Left renal pelvis (tissue), 4 donors: ENCODE measurements at regions not wholly inside any gene's neighbourhood (a gene's known extent, or its start where the extent isn't known, plus 50 kb on each side); places are given as distances from the start of the nearest gene placed in this dataset.
"Not testable (repeated sequence)": the region's sequence is repeated elsewhere in the genome, so short reads cannot be mapped to it uniquely, and the experiment has no call there.

Experiments
- DNase-seq, 4 donors: peaks; one replicate each; pipeline ENCODE4 v3.0.0-alpha.2; 2013; ENCODE audit warnings: low read depth in 4 of 4, low spot score in 3 of 4

DNA sequence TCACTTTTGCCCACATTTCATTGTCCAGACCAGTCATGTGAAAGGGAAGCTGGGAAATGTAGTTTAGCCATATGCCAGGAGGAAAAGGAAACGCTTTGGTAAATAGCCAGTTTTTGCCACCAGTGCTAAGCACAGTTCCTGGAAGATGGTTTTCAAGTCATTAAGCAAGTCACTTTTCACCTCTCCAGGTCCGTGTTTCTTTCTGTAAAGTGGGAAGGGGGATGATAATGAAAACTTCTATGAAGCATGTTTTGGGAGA is 96.6 kb upstream of the TPTE start:
- DNase-seq = not testable (repeated sequence)

DNA sequence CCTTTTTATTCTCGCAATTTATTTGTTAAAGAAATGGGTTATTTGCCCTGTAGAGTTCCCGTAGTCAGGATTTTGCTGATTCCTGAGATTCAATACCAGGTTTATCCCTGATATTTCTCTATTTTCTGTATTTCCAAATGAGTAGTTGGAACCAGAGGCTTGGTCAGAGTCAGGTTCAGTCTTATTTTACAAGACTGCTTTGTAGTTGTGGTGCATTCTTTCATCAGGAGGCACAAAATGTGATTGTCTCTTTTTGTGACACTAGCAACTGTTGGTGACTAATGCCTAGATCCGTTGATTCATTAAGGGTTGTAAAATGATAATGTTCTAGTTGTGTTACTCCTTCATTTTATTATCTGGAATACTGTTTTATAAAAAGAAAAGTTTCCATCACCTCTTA is 95.5 kb upstream of the TPTE start:
- no peak for DNase-seq

DNA sequence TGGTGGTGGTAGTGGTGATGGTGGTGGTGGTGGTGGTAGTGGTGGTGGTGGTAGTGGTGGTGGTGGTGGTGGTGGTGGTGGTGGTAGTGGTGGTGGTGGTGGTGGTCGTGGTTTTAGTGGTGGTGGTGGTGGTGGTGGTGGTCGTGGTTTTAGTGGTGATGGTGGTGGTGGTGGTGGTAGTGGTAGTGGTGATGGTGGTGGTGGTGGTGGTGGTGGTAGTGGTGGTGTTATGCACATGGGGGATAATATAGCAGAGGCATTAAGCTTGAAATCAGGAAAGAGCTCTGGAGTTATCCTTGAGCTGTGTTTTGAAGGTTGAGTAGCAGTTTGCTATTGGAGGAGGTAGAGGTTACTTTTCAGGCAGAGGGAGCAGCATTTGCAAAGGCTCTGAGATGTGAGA is 94.6 kb upstream of the TPTE start:
- DNase-seq = not testable (repeated sequence)

DNA sequence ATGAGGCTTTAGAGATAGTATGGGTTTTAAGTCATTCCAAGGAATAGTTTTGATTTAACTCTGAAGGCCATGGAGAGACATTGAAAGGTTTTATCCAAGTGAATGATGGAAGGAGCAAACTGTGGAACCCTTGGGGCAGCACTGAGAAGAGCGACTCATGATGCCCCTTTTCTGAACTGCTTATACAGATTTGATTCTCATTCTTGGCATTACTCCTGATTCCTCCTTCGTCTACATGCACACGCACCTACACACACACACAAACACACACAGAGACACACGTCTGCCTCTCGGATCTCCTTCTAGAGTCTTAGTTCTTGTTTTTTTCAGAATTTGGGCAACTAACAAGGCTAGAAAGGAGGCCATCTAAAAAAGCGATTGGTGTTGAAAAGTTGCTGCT is 94.1 kb upstream of the TPTE start:
- not testable (repeated sequence) for DNase-seq

DNA sequence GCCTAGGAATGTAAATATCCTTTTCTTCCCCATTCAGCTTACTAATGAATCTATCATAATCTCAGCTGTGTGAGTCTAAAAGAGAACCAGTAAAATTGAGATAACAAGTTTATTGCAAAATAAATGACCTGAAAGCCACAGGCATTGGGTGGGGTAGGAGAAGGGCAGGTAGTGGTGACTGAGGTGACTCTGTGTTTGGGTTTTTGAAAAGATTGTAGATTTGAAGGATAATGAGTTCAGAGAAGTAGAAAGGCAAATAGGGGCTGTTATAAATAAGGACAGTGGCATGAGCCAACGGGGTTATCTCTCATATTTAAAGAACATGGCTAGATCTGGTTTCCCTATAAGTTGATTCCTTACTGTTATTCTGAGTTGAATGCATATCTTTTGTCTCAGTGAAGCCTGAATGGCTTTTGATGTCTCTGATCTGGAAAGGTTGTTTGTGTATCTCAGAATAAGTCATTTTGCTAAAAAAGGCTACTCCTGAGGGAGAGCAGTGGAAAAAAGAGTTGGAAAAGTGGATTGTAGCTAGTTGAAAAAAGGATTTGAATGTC is 92.3 kb upstream of the TPTE start:
- not testable (repeated sequence) for DNase-seq

DNA sequence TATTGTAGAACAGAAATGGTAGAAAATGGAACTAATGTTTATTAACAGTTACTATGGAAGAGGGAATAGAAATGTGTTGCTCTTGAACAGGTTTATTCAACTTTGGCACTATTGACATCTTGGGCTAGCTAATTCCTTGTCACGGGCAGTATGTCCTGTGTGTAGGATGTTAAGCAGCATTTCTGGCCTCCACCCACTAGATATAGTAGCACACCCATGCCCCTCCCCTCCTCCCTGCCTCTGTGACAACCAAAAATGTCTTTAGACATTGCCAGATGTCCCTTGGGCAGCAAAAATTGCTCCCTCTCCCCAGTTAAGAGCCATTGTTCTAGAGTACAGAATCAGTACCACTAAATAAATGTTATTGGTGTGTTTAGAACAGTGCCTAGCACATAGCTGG is 91.4 kb upstream of the TPTE start:
- DNase-seq = no peak

DNA sequence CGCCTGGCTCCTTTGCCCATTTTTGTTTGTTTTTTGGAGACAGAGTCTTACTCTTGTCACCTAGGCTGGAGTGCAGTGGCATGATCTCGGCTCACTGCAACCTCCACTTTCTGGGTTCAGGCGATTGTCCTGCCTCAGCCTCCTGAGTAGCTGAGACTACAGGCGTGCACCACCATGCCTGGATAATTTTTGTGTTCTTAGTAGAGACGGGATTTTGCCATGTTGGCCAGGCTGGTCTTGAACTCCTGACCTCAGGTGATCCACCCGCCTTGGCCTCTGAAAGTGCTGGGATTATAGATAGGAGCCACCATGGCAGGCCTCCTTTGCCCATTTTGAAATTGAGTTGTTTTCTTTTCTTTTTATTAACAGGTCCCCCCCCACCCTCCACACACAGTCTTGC is 89.4 kb upstream of the TPTE start:
- not testable (repeated sequence) for DNase-seq

DNA sequence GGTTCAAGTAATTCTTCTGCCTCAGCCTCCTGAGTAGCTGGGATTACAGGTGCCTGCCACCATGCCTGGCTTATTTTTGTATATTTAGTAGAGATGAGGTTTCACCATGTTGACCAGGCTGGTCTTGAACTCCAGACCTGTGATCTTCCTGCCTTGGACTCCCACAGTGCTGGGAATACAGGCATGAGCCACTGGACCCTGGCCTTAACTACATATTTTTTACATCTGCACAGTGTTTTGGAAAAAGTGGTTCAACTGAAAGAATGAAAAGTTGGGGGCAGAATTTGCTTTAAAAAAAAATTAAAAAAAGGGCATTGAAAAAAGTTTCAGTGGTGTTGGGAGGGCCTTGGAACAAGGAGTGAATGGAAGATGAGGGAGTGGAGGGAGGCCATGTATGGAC is 88.9 kb upstream of the TPTE start:
- not testable (repeated sequence) for DNase-seq

DNA sequence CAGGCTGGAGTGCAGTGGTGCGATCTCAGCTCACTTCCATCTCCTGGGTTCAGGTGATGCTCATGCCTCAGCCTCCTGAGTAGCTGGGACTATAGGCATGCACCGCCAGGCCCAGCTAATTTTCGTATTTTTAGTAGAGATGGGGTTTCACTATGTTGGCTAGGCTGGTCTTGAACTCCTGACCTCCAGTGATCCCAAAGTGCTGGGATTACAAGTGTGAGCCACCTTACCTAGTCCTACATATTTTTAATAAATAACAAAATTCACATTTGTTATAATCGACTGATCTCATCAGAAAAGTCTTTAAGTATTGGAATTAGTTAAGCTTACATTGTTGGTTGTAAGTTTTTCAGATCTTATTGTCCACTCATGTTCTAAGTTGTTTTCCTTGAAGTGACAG is 83.4 kb upstream of the TPTE start:
- DNase-seq = not testable (repeated sequence)

DNA sequence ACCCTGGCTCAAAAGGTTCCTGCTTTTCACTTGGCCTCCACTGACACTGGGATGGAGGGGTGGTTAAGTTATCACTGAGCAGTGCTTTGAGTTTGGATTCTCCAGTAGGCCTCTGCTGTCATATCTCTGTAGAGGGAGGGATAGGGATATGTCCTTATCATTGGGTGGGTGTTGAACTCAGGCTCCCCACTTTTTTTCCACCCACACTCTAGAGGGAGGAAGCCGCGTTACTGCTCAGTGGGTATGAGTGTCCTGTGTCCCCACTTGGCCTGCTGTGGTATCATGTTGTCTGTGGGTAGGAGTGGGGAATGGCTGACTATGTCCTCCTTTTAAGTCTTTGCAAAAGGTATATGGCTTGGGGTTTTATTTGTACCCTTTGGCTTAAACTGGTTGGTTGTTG is 80.7 kb upstream of the TPTE start:
- DNase-seq = not testable (repeated sequence)

DNA sequence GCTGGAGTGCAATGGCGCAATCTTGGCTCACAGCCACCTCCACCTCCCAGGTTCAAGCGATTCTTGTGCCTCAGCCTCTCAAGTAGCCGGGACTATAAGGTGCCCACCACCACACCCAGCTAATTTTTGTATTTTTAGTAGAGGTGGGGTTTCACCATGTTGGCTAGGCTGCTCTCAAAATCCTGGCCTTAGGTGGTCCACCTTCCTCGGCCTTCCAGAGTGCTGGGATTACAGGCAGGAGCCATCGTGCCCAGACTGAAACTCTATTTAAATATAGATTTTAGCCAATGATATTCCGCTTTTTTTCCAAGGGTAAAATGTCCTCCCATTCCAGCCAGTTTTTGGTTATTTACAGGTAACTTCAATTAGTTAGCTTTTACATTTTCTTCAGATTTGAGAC is 79.4 kb upstream of the TPTE start:
- not testable (repeated sequence) for DNase-seq

DNA sequence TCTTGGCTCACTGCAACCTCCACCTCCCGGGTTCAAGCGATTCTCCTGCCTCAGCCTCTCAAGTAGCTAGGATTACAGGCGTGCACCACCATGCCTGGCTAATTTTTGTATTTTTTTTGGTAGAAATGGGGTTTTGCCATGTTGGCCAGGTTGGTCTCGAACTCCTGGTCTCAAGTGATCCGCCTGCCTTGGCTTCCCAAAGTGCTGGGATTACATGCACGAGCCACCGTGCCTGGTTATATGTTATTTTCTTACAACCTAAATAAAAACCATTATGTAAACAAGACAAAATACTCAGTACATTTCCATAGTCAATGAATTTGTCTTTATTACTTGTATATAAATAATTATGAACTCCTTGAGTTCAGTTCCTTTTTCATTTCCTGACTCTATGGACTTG is 75.7 kb upstream of the TPTE start:
- not testable (repeated sequence) for DNase-seq

DNA sequence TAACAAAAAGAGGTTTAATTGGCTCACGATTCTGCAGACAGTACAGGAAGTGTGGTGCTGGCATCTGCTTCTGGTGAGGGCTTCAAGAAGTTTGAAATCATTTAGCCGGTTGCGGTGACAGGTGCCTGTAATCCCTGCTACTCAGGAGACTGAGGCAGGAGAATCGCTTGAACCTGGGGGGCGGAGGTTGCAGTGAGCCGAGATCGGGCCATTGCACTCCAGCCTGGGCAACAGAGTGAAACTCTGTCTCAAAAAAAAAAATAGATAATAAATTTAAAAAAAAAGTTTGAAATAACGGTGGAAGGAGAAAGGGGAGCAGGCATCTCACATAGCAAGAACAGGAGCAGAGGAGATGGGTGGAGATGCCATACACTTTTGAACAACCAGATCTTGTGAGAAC is 71.9 kb upstream of the TPTE start:
- DNase-seq = not testable (repeated sequence)

DNA sequence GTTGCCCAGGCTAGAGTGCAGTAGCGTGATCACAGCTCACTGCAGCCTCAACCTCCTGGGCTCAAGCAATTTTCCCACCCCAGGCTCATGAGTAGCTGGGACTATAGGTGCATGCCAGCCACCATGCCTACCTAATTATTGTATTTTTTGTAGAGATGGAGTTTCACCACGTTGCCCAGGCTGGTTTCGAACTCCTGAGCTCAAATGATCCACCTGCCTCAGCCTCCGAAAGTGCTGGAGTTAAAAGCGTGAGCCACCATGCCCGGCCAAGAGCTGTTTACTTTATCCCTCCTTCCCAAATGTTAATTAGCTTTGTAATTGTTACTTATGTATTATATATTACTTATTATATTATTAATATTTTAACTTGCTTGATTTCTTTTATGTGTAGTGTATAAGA is 70.1 kb upstream of the TPTE start:
- DNase-seq = not testable (repeated sequence)

DNA sequence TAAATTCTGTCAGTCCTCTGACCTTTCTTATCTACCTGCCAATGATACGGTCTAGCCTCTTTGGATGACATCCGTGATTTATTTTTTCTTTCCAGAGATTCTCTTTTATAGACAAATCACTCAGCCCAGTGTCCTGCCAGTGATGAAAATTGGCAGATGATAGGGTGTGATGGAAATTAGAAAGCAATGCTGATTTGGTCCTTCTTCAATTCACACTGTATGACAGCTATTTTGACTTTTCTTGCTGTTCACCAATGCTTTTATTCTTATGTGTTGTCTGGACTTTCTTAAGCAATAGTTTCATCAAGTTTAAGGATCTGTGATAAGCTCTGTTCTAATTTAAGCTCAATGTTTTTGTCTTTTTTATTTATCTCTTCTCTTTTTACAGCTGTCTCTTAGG is 63.6 kb upstream of the TPTE start:
- not testable (repeated sequence) for DNase-seq

DNA sequence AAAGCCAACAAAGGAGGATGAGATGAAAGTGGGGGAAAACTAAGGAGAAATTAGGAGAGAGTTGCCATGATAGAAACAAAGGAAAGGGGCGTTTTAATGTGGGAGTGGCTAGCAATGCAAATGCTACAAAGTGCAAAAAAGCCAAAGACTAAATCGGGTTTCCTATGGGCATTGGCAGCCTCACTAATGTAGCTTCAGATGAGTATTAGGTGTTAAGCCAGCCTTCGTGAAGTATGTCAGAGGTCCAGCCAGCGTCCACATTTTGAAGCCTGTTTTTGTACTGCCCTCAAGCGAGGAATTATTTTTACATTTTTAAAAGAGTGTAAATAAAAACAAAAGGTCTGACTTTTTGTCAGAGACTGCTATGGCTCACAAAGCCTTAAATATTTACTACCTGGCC is 60.4 kb upstream of the TPTE start:
- not testable (repeated sequence) for DNase-seq

DNA sequence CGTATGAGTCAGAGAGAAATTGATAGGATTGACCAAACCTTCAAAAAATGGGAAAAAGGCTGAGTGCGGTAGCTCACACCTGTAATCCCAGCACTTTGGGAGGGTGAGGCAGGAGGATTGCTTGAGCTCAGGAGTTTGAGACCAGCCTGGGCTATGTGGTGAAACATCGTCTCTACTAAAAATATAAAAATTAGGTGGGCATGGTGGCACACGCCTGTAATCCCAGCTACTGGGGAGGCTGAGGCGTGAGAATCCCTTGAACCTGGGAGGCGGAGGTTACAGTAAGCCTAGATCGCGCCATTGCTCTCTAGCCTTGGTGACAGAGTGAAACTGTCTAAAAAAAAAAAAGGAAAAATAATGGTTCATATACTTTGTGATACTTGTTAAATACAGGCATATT is 59.9 kb upstream of the TPTE start:
- DNase-seq = not testable (repeated sequence)

DNA sequence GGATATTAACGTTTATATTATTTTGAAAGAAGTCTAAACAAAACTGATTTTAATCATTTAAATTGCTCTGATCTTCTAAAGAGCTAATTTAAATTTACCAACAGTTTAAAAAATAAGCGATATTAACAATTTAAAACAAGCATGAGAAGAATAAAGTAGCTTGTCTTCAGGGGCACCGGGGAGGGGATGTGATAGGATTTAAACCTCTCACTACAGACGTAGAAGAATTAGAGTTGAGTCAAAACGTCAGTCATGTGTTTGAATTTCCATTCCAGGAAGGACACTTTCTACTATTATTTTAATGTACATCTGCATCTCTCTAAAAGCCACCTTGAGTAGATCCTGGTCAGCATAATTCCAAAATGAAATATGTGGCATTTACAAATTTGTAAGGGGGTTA is 58.2 kb upstream of the TPTE start:
- no peak for DNase-seq

DNA sequence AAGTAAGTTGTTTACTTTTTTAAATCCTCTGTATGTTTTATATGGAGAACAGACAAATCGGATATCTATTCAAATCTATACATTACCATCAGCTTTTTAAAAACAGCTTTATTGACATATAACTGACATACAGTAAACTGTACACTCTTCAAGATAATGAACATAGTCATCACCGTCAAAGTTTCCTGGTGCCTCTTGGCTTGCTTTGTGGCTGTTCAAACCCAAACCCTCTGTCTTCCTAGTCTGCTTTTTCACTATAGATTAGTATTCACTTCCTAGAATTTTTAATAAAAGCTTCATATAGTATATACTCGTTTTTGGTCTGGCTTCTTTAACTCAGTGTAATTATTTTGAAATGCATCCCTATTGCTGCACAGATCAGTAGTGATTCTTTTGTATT is 56.4 kb upstream of the TPTE start:
- no peak for DNase-seq

DNA sequence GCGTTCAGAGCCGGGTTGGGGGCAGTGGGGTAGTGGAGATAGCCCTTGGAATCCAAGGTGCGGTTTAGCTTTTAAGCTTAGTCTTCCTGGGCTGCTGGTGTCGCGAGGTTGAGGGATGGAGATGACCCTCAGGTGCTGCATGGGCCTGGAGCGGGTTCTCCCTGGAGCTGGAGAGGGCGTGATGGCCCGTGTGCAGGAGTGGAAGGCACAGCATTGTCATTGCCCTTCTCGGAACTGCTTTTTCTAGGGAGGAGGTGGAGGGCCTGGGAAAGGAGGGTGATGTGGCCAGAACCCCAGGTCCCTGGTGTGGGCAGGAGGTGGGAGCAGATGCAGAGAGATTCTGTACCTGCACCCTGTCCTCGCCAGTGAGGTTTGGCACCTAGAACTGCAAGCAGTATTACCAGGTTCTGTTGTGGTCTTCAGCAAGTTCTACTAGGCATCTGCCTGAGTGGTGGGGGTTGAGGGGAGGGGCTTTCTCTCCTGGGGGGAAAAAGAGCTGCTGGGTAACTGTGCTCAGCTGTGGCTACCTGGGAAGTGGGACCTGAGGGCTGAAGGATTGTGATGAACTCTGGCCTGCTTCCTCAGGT is 55.8 kb upstream of the TPTE start:
- not testable (repeated sequence) for DNase-seq

DNA sequence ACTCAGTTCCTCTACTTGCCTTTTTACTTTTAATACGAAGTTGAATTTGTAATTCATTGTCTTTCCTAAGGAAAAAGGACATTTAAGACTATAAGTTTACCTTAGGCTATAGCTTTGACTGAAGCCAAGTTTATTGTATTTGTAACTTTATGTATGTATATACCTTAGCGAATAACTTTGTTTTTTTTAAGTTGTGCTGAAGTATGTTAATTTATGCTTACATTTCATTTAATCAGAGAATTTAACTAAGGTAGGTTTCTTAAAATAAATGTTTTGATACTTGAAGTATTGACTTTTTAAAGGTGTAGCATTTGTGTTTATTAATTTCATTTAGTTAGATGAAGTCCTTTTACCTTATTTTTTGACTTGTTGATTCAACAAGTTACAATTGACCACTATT is 55.2 kb upstream of the TPTE start:
- no peak for DNase-seq
